PC-9 (cell line): ENCODE measurements at regions not wholly inside any gene's neighbourhood (a gene's known extent, or its start where the extent isn't known, plus 50 kb on each side); places are given as distances from the start of the nearest gene placed in this dataset.
A peak's percentile ranks its signal among the peaks of the same experiment; 100 is the strongest.

ENCODE experiments used
- BruUV-seq: library from RNA; stranded (reverse); fragments of 400-500 nt; replicated peaks from 2 replicates; lab custom pipeline; 2021; lab: Mats Ljungman, UMichigan
- CTCF ChIA-PET: fragments of 300-600 bp; sonication (Branson Sonifier 250); formaldehyde crosslinking; loops from one replicate; lab custom pipeline; 2022; ENCODE audit warnings: antibody characterized with exemption; lab: Charles Lee
- POLR2A ChIA-PET: fragments of 300-600 bp; sonication (Branson Sonifier 250); formaldehyde crosslinking; loops from one replicate; lab custom pipeline; 2022; ENCODE audit warnings: antibody characterized with exemption; ENCODE audit not compliant: unreplicated experiment; lab: Charles Lee
- DNase-seq, 2 experiments: peaks; one replicate each; pipeline versions ENCODE4 v3.0.0 to v3.0.0-alpha.2; 2015 to 2022; ENCODE audit warnings: mixed read lengths in 1 of 2
- H2AFZ ChIP-seq: fragments of 200-600 bp; sonication (generic); 2 replicates; pipeline ENCODE4 v1.8.1; 2017; ENCODE audit warnings: antibody characterized with exemption
- H3F3A ChIP-seq: fragments of 200-600 bp; sonication (generic); 2 replicates; pipeline ENCODE4 v1.8.1; 2017; ENCODE audit warnings: antibody characterized with exemption, mild to moderate bottlenecking, low read depth; ENCODE audit not compliant: insufficient read depth
- H3K27ac ChIP-seq: fragments of 200-600 bp; sonication (generic); 2 replicates; pipeline ENCODE4 v1.6.1; 2016; ENCODE audit warnings: mixed run types
- H3K27me3 ChIP-seq: fragments of 200-600 bp; sonication (generic); 2 replicates; pipeline ENCODE4 v1.6.1; 2016; ENCODE audit warnings: low read depth, mixed run types; ENCODE audit not compliant: insufficient read depth
- H3K36me3 ChIP-seq: fragments of 200-600 bp; sonication (generic); 2 replicates; pipeline ENCODE4 v1.6.1; 2016; ENCODE audit warnings: low read depth, mixed run types
- H3K4me1 ChIP-seq: fragments of 200-600 bp; sonication (generic); replicated peaks from 2 replicates; pipeline ENCODE4 v1.6.1; 2016; ENCODE audit warnings: mixed run types; ENCODE audit not compliant: insufficient read depth
- H3K4me2 ChIP-seq: fragments of 200-600 bp; sonication (generic); 2 replicates; pipeline ENCODE4 v1.6.1; 2017; ENCODE audit warnings: mixed run types
- H3K4me3 ChIP-seq: fragments of 200-600 bp; sonication (generic); 2 replicates; pipeline ENCODE4 v1.6.1; 2016; ENCODE audit warnings: mixed run types
- H3K79me2 ChIP-seq: fragments of 200-600 bp; sonication (generic); 2 replicates; pipeline ENCODE4 v1.6.1; 2017; ENCODE audit warnings: low read depth, mixed run types
- H3K9me2 ChIP-seq: fragments of 200-600 bp; sonication (generic); 2 replicates; pipeline ENCODE4 v1.8.1; 2017; ENCODE audit warnings: mild to moderate bottlenecking; ENCODE audit not compliant: insufficient read depth
- H3K9me3 ChIP-seq: fragments of 200-600 bp; sonication (generic); 2 replicates; pipeline ENCODE4 v1.8.1; 2016; ENCODE audit warnings: low read depth; ENCODE audit not compliant: insufficient read depth
- H4K20me1 ChIP-seq: fragments of 200-600 bp; sonication (generic); 2 replicates; pipeline ENCODE4 v1.8.1; 2017; ENCODE audit not compliant: insufficient read depth
- CTCF ChIP-seq: fragments of 200-600 bp; sonication (generic); conservative IDR thresholded peaks from 2 replicates; pipeline ENCODE4 v1.6.1; 2017; ENCODE audit warnings: mixed run types, antibody characterized with exemption, mild to moderate bottlenecking, moderate library complexity
- EZH2 ChIP-seq: fragments of 200-600 bp; sonication (generic); IDR thresholded peaks from 2 replicates; pipeline ENCODE4 v1.8.0; 2017; ENCODE audit warnings: antibody characterized with exemption, low read depth
- intact Hi-C: fragments of 100-400 bp; cut with micrococcal nuclease; formaldehyde crosslinking; loops from one replicate; pipeline ENCODE4 v1.10.0; 2022; ENCODE audit not compliant: unreplicated experiment

DNA sequence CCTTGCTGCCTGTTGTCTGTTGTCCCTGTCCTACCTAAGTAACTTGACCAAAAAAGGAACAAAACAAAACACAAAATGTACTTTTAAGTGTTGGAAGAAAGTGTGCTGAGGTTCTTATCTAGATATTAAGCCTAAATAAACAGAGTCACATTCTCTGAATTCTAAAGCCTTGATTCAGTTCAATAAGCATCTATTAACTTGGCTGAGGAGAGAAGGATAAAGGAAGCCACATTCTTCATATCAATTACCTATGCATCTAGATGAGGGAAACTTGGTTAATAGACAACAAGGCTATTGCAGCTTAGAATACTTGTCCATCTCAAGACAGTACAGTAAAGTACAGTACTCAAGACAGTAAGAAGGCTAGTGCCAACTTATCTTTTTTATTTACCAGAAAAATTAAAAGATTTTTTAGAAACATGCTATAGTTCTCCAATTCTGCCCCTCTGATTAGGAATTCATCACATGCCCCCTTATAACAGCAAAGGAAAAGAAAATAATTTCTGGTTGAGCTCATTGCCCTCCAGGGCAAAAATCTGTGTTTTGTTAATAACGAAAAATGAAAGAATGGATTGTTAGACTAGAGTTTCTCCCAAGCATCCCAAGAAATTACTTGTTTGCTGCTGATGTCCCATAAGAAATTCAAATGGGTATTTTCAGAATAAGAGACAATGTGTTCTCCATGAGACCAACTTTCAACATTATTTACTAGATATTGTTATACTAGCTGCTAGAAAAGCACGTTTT lies 546.5 kb upstream of the SEMA3D start:
- H4K20me1 ChIP-seq: no peaks in the 10 kb centered on the region
- H3K4me1 ChIP-seq: no peaks in the 10 kb centered on the region
- H3K9me2 ChIP-seq: no peaks in the 10 kb centered on the region
- BruUV-seq: no TSS peak
- H3K36me3 ChIP-seq: no peaks in the 10 kb centered on the region
- no peaks in the 10 kb centered on the region for H3F3A ChIP-seq
- H3K27me3 ChIP-seq: no peaks in the 10 kb centered on the region
- no peak overlapping the region for H2AFZ ChIP-seq
- ChIA-PET POLR2A (no interaction called here), CTCF (no interaction called here)
- H3K4me2 ChIP-seq: no peak overlapping the region
- H3K27ac ChIP-seq: no peak overlapping the region
- intact Hi-C loops: no loop called here
- H3K79me2 ChIP-seq: no peaks in the 10 kb centered on the region
- H3K4me3 ChIP-seq: no peak overlapping the region
- no peak for TF ChIP-seq EZH2
- TF ChIP-seq CTCF: no peak
- DNase-seq: peak in 1 of 2 experiments; percentile 35
- H3K9me3 ChIP-seq: peaks cover 7% of the 10 kb centered on the region; the same call in 1 of the 2 replicates

DNA sequence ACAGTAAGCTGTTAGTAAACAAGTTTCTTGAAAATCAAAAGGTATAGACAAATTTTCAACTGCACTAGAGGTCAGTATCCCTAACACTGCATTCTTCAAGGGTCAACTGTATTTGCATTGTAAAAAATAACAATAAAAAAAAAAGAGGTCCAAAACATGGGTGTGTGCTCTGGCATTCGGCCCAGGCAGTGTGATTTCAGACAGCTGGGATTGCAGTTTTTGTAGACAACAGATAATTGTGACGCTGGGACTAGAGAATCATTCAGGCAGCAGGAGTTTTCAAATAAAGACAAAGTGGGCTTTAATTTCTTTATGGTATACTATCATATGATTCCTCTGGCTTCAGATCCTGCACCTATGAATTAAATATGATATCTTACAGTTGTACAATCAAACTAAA lies 543.2 kb upstream of the SEMA3D start:
- CTCF ChIA-PET: no interaction called here
- Histone ChIP-seq H3K27ac (no peak overlapping the region), H4K20me1 (no peaks in the 10 kb centered on the region), H3K27me3 (no peaks in the 10 kb centered on the region), H3F3A (no peaks in the 10 kb centered on the region), H3K4me1 (no peaks in the 10 kb centered on the region), H3K36me3 (no peaks in the 10 kb centered on the region), H3K79me2 (no peaks in the 10 kb centered on the region), H3K9me3 (no peaks in the 10 kb centered on the region; the same call in 1 of the 2 replicates), H3K4me3 (no peak overlapping the region), H3K9me2 (no peaks in the 10 kb centered on the region), H2AFZ (no peak overlapping the region), H3K4me2 (no peak overlapping the region)
- TF ChIP-seq CTCF: no peak
- TF ChIP-seq EZH2: no peak
- intact Hi-C loops: no loop called here
- DNase-seq: no peak
- no TSS peak for BruUV-seq
- POLR2A ChIA-PET: no interaction called here

DNA sequence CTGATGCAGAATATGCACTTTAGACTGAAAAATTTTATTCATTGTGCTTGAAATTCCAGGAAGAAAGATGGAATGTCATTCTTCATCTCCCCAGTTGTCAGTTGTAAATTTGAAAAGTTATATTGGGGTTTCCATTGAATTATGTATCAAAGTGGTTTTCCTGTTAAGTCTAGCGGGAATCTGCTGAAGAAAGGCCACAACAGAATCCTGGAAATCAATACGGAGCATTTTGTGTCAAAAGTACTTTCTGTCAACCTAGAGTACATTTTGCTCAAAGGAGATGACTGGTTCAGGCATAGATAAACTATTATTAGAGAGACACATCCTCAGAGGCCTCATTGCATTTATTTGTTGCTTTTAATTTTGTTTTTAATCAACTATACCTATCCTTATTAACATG lies 538.2 kb upstream of the SEMA3D start:
- CTCF ChIA-PET: no interaction called here
- no TSS peak for BruUV-seq

More for the DNA sequence above, 538.2 kb upstream of the SEMA3D start:
- POLR2A ChIA-PET: no interaction called here
- Histone ChIP-seq H3K79me2 (no peaks in the 10 kb centered on the region), H4K20me1 (no peaks in the 10 kb centered on the region), H3K4me2 (no peak overlapping the region), H3K9me3 (no peaks in the 10 kb centered on the region), H3K36me3 (no peaks in the 10 kb centered on the region), H3K27me3 (no peaks in the 10 kb centered on the region), H3K27ac (no peak overlapping the region), H3K4me3 (no peak overlapping the region), H3K9me2 (no peaks in the 10 kb centered on the region), H2AFZ (no peak overlapping the region), H3F3A (no peaks in the 10 kb centered on the region), H3K4me1 (peaks cover 10% of the 10 kb centered on the region; the same call in 1 of the 2 replicates)
- intact Hi-C loops: no loop called here
- no peak for TF ChIP-seq EZH2
- TF ChIP-seq CTCF: no peak
- DNase-seq: no peak
